Smooth muscle cell (in vitro differentiated cells): ENCODE measurements at regions not wholly inside any gene's neighbourhood (a gene's known extent, or its start where the extent isn't known, plus 50 kb on each side); places are given as distances from the start of the nearest gene placed in this dataset.

ENCODE experiments used
- DNase-seq: peaks from one replicate; lab custom pipeline; 2025; ENCODE audit not compliant: unreplicated experiment; lab: John Stamatoyannopoulos, UW
- H2AFZ ChIP-seq: fragments of 200-600 bp; sonication (generic); 2 replicates; pipeline ENCODE4 v1.6.0; 2016; ENCODE audit warnings: antibody characterized with exemption, low read depth, mild to moderate bottlenecking
- H3F3A ChIP-seq: fragments of 200-600 bp; sonication (generic); 2 replicates; pipeline ENCODE4 v1.6.0; 2017; ENCODE audit warnings: antibody characterized with exemption, low read depth
- H3K27ac ChIP-seq: fragments of 200-600 bp; sonication (generic); 2 replicates; pipeline ENCODE4 v1.5.1; 2016; ENCODE audit warnings: low read depth, mild to moderate bottlenecking
- H3K27me3 ChIP-seq: fragments of 200-600 bp; sonication (generic); 2 replicates; pipeline ENCODE4 v1.6.1; 2016; ENCODE audit warnings: low read depth, mild to moderate bottlenecking
- H3K36me3 ChIP-seq: fragments of 200-600 bp; sonication (generic); 2 replicates; pipeline ENCODE4 v1.5.1; 2016; ENCODE audit warnings: low read depth
- H3K4me1 ChIP-seq: fragments of 200-600 bp; sonication (generic); 2 replicates; pipeline ENCODE4 v1.5.1; 2016; ENCODE audit warnings: low read depth
- H3K4me2 ChIP-seq: fragments of 200-600 bp; sonication (generic); 2 replicates; pipeline ENCODE4 v1.6.0; 2016; ENCODE audit warnings: mild to moderate bottlenecking
- H3K4me3 ChIP-seq: fragments of 200-600 bp; sonication (generic); 2 replicates; pipeline ENCODE4 v1.5.1; 2016; ENCODE audit warnings: mild to moderate bottlenecking
- H3K79me2 ChIP-seq: fragments of 200-600 bp; sonication (generic); 2 replicates; pipeline ENCODE4 v1.6.0; 2016; ENCODE audit warnings: low read depth, mild to moderate bottlenecking
- H3K9ac ChIP-seq: fragments of 200-600 bp; sonication (generic); 2 replicates; pipeline ENCODE4 v1.6.0; 2016; ENCODE audit warnings: low read depth
- H3K9me3 ChIP-seq: fragments of 200-600 bp; sonication (generic); replicated peaks from 2 replicates; pipeline ENCODE4 v1.5.1; 2016; ENCODE audit warnings: low read depth
- H4K20me1 ChIP-seq: fragments of 200-600 bp; sonication (generic); 2 replicates; pipeline ENCODE4 v1.6.0; 2016; ENCODE audit warnings: low read depth
- CTCF ChIP-seq: fragments of 200-600 bp; sonication (generic); IDR thresholded peaks from 2 replicates; pipeline ENCODE4 v1.5.1; 2017; ENCODE audit warnings: borderline replicate concordance, mild to moderate bottlenecking, antibody characterized with exemption; ENCODE audit not compliant: insufficient read depth, poor library complexity, severe bottlenecking
- WGBS: methylation state at CpG from one replicate; pipeline ENCODE4 v1.1.7; 2016; ENCODE audit warnings: low lambda C conversion rate; 5-methylcytosine and 5-hydroxymethylcytosine counted together

GRCh38 chr1:218743861-218744505 lies 398.8 kb downstream of the TGFB2 start:
- no peaks in the 10 kb centered on the region for H3K36me3 ChIP-seq
- TF ChIP-seq CTCF = no peak
- no peaks in the 10 kb centered on the region for H3K79me2 ChIP-seq
- H2AFZ ChIP-seq = no peak overlapping the region
- no peak overlapping the region for H3K27ac ChIP-seq
- no peaks in the 10 kb centered on the region for H3F3A ChIP-seq
- WGBS = 98% methylated on average over 4 of the region's 4 CpGs
- no peak overlapping the region for H3K9ac ChIP-seq
- DNase-seq = no peak
- no peak overlapping the region for H3K4me3 ChIP-seq
- H4K20me1 ChIP-seq = no peaks in the 10 kb centered on the region
- H3K9me3 ChIP-seq = no peaks in the 10 kb centered on the region
- H3K4me1 ChIP-seq = no peaks in the 10 kb centered on the region
- no peak overlapping the region for H3K4me2 ChIP-seq
- no peaks in the 10 kb centered on the region for H3K27me3 ChIP-seq

GRCh38 chr1:218748071-218748470 lies 402.9 kb downstream of the TGFB2 start:
- no peaks in the 10 kb centered on the region for H3K79me2 ChIP-seq
- no peaks in the 10 kb centered on the region for H3K4me1 ChIP-seq
- no peaks in the 10 kb centered on the region for H3F3A ChIP-seq
- no peak overlapping the region for H3K4me3 ChIP-seq
- no peak for DNase-seq
- no peak overlapping the region for H2AFZ ChIP-seq
- H3K27me3 ChIP-seq = no peaks in the 10 kb centered on the region
- H3K9me3 ChIP-seq = no peaks in the 10 kb centered on the region
- no peak overlapping the region for H3K27ac ChIP-seq
- no peak overlapping the region for H3K4me2 ChIP-seq
- no peaks in the 10 kb centered on the region for H3K36me3 ChIP-seq
- no peak for TF ChIP-seq CTCF
- H4K20me1 ChIP-seq = no peaks in the 10 kb centered on the region
- no peak overlapping the region for H3K9ac ChIP-seq
- WGBS = 100% methylated on average over 1 of the region's 1 CpG

GRCh38 chr1:218750216-218750970 lies 405.3 kb downstream of the TGFB2 start:
- whole genome bisulfite sequencing = 93% methylated on average over 16 of the region's 16 CpGs
- Histone ChIP-seq H3K79me2 (no peaks in the 10 kb centered on the region), H4K20me1 (no peaks in the 10 kb centered on the region), H3K4me3 (no peak overlapping the region), H3K4me2 (no peak overlapping the region), H3K9ac (no peak overlapping the region), H2AFZ (no peak overlapping the region), H3K36me3 (no peaks in the 10 kb centered on the region), H3K4me1 (no peaks in the 10 kb centered on the region), H3K9me3 (no peaks in the 10 kb centered on the region), H3F3A (no peaks in the 10 kb centered on the region), H3K27ac (no peak overlapping the region), H3K27me3 (no peaks in the 10 kb centered on the region)
- TF ChIP-seq CTCF = no peak
- no peak for DNase-seq
